NOMO-1 treated with dmso at 0.1 percent for 144 hours (cell line): ENCODE measurements at regions not wholly inside any gene's neighbourhood (a gene's known extent, or its start where the extent isn't known, plus 50 kb on each side); places are given as distances from the start of the nearest gene placed in this dataset.
"Not testable (repeated sequence)": the region's sequence is repeated elsewhere in the genome, so short reads cannot be mapped to it uniquely, and the experiment has no call there.

Experiments
- DNase-seq: peaks from one replicate; lab custom pipeline; 2025; ENCODE audit not compliant: unreplicated experiment; lab: John Stamatoyannopoulos, UW

GRCh38 chrX:34716302-34716701 is 59.2 kb upstream of the TMEM47 start:
- DNase-seq: no peak

DNA sequence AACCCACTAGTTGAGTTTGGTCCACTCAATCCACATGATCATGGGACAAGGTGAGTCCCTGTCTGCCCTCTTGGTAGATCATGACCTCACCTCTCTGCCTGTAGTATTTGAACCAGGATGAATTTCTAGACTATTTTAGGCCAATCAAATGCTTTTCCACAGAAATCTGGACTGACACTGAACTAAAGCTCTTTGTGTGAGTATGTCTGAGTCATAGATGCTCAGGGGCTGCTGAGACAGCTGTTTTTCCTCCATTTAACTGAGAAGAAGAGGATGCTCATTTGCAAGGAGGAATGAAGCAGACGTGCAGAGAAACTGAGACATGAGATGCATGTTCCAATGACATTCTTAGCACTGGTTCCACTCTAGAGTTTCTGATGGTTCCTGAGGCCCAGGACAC is 77.3 kb upstream of the TMEM47 start:
- no peak for DNase-seq

DNA sequence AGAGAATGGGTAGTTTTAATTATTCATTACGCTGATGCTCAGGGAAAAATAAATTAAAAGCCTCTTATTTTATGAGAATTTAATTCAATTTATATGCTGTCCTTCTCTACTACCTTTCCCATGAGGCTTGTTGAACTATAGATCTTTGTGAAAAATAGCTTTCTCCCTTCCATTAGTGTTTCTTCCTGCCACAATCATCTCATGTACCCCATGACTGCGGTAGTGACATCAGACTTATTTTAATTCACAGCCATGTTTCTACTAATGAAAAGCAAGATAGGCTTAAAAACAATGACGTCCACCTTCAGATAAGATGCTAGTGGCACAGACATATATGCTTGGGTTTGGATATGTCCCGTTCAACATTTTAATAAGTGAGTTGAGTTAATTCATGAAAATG is 87.4 kb upstream of the TMEM47 start:
- DNase-seq: no peak

- DNase-seq: no peak
Measured at GRCh38 chrX:34749896-34750295, 92.8 kb upstream of the TMEM47 start.

- DNase-seq: no peak
Measured at GRCh38 chrX:34764852-34765361, 107.8 kb upstream of the TMEM47 start.

DNA sequence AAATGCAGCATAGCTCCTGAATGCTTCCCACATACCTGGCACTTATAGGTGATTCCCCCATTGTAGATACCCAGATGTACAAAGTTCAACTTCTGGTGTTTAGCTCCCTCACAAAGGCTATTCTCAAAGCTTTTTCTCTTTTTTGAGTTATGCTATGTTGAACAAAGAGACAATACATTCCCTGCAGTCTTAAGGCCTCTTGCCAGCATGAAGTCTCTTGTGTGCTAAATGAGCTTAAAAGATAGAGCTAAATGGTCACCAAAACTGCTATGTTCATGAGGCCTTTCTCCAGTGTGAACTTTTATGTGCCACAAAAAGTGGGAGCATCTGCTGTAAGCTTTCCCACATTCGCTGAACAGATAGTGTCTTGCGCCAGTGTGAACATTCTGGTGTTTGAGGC is 111.2 kb upstream of the TMEM47 start:
- DNase-seq: no peak

GRCh38 chrX:34770511-34770910 is 113.4 kb upstream of the TMEM47 start:
- DNase-seq: no peak

DNA sequence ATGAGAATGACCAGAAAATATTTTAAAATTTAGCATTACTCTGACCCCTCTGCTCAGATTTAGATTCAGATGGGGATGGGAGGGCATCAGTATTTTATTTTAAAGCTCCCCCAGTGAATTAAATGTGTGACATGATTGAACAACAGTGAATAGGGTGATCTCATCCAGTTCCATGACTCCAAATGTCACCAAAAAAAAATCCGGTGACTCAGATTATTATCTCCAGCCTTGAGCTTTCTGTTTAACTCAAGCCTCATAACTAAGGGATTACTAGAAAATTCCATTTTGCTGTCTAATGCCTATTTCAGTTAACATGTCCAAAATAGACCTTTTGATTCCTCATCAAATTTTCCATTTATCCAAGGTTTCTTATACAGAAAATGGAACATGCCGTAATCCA is 121.8 kb upstream of the TMEM47 start:
- DNase-seq: no peak

GRCh38 chrX:34790026-34790425 is 132.9 kb upstream of the TMEM47 start:
- DNase-seq: no peak

- DNase-seq: no peak
Measured at GRCh38 chrX:34805951-34806350, 136.6 kb upstream of the FAM47B start.

GRCh38 chrX:34809096-34809495 is 133.5 kb upstream of the FAM47B start:
- DNase-seq: no peak

- no peak for DNase-seq
Measured at GRCh38 chrX:34810364-34810763, 132.2 kb upstream of the FAM47B start.

DNA sequence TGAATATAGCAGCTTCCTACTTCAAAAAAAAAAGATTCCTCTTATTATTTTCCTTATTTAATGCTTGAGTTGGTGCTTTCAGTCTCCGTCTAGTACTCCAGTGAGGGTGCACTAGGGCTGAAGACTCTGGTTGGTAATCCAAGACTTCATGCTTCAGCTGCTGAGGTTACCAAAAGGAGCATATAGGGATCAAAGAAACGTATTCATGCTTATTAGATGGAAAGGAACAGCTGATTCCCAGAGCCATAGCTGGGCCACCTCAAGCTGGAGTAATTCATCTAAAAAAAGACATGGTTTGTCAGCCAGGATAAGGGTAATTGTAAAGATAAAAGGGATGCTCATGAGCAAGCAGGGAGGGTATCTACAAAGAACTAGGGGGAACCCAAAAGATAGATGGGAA is 131.7 kb upstream of the FAM47B start:
- DNase-seq: no peak

DNA sequence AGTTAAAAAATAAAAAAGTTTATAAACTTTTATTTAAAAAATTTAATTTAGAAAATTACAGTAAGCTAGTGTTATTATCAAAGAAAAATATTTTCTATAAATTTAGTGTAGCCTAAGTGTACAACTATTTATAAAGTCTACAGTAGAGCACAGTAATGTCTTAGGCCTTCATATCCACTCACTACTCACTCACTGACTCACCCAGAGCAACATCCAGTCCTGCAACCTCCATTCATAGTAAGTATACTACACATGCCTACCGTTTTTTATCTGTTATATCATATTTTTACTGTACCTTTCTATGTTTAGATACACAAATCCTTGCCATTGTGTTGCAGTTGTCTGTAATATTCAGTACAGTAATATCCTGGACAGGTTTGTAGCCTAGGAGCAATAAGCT is 129.0 kb upstream of the FAM47B start:
- DNase-seq: no peak

DNA sequence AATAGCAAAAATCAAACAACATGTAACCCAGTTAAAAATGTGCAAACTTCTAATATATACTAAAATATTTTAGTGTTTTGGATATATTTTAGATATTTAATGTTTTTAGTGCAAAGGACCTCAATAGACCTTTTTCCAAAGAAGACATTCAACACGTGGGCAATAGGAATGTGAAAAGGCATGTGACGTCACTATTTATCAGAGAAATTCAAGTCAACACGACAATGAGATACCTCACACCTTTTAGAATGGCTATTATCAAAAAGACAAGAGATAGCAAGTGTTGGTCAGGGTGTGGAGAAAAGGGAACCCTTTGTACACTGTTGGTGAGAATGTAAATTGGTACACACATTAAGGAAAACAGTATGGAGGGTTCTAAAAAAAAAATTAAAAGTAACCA is 115.6 kb upstream of the FAM47B start:
- DNase-seq: no peak

- DNase-seq: no peak
Measured at GRCh38 chrX:34839451-34839850, 103.1 kb upstream of the FAM47B start.

GRCh38 chrX:34841205-34841604 is 101.4 kb upstream of the FAM47B start:
- DNase-seq: not testable (repeated sequence)

DNA sequence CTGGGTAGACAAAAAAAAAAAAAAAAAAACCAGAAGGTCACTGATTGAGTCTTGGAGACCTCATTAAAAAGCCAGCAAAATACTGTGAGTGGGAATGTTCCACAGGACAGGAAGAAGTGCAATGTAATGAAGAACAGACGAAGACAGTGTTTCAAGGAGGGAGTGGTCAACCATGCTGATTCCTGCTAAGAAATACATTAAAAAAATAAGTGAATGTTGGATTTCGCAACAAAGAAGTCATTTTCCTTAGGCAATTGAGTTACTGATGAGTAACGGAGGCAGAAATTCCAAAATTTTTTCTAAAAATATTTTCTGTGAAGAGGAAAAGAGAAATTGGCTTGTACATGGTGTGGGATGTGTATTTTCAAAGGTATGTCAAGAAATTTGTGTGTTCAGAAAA is 94.3 kb upstream of the FAM47B start:
- DNase-seq: no peak

GRCh38 chrX:34849371-34849770 is 93.2 kb upstream of the FAM47B start:
- no peak for DNase-seq

DNA sequence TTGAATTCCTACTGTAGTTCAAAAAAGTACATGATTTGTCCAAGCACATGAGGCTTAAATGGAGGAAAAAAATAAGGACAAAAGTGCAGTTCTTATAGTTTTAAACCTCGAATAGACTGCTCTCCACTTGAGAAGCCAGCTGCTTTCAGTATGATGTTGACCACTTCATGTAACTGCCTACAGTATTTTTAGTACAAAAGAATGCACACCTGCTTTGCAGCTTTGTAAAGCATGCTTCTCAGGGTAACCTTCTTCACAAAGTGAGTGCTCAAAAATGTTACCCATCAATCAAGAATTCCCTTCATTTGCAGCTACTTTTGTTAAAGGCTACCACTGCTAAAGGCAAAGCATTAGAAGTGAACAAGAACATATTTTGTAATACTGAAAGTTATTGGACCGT is 83.4 kb upstream of the FAM47B start:
- no peak for DNase-seq

DNA sequence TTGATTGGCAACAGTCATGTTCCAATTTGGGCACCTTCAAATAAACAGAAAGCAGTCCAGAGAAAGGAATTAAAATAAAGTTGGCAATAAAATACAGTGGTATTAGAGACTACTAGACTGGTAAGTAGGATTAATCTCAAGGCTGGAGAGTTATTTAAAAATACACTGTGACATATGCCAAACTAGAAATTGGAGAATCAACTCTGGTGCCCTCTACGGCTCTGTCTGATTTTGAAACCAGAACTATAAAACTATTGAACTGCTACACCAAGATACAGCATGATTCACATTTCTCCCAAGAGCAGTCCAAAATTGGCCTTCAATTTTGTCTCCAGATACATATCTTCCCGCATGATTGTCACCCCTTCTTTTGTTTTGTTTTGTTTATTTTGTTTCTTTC is 78.7 kb upstream of the FAM47B start:
- no peak for DNase-seq

DNA sequence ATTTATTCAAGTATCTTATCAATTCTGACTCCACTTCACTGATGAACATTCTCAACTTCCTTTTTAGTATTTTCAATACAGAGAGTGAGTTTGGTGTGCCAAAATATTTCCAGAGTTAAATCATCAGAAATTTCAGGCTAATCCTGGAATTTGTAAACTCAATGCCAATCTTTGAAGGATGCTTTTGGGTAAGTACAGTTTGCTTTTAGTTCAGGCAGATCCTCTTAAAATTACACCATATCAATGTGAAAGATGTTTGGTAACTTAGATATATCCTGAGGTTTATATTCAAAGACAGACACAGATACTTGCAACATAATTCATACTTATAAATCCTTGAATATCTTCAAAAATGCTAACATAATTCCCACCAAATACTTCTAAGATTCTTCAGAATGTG is 76.0 kb upstream of the FAM47B start:
- DNase-seq: no peak

GRCh38 chrX:34868633-34869032 is 74.0 kb upstream of the FAM47B start:
- DNase-seq: no peak
